ENCODE measurements at regions not wholly inside any gene's neighbourhood (a gene's known extent, or its start where the extent isn't known, plus 50 kb on each side); places are given as distances from the start of the nearest gene placed in this dataset.

DNA sequence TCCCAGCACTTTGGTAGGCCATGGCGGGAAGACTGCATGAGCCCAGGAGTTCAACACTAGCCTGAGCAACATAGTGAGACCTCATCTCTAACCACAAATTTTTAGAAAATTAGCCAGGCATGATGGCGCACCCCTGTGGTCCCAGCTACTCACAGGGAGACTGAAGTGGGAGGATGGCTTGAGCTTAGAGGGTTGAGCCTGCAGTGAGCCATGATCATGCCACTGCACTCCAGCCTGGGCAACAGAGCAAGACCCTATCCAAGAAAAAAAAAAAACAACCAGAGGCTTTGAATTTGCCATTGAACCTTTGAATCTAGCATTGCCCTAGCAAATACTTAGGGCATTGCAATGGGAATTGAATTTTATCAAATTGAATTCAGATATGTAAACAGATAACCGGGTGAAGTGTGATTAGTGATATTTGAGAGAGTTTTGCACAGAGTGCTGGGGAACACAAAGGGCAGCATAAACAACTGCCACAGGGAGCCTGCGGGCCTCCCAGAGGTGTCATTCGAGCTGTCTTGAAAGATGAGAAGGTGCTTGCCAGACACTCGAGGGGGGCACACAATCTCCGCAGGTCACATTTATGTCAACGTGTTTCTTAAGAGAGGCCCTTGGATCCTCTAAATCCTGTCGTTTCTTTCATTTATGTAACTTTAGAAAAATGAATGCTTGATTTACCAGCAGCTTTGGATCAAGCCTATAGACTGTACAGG lies 200.3 kb downstream of the AASDH start:
- Histone ChIP-seq H3K27ac (no peak overlapping the region), H3K4me3 (no peak overlapping the region), H3K9me3 (peaks cover 0 to 3% of the 10 kb centered on the region in 2 donors), H3K36me3 (no peaks in the 10 kb centered on the region), H3K4me1 (ENCODE audit: insufficient read depth) (no peaks in the 10 kb centered on the region), H3K27me3 (no peaks in the 10 kb centered on the region)
- DNase-seq = no peak
- WGBS, 3 donors = 51 to 52% (median 52%) methylated on average over 9 of the region's 9 CpGs
- TF ChIP-seq EP300 (IDR thresholded peaks at IDR 0.05) = no peak
- TF ChIP-seq, protein P1, sequence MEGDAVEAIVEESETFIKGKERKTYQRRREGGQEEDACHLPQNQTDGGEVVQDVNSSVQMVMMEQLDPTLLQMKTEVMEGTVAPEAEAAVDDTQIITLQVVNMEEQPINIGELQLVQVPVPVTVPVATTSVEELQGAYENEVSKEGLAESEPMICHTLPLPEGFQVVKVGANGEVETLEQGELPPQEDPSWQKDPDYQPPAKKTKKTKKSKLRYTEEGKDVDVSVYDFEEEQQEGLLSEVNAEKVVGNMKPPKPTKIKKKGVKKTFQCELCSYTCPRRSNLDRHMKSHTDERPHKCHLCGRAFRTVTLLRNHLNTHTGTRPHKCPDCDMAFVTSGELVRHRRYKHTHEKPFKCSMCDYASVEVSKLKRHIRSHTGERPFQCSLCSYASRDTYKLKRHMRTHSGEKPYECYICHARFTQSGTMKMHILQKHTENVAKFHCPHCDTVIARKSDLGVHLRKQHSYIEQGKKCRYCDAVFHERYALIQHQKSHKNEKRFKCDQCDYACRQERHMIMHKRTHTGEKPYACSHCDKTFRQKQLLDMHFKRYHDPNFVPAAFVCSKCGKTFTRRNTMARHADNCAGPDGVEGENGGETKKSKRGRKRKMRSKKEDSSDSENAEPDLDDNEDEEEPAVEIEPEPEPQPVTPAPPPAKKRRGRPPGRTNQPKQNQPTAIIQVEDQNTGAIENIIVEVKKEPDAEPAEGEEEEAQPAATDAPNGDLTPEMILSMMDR (IDR thresholded peaks at IDR 0.05) = no peak
- no peak for TF ChIP-seq POLR2A (IDR thresholded peaks at IDR 0.05)
- intact Hi-C loops (cut with DNase I) = no loop called here

- no peaks in the 10 kb centered on the region for H3K9me3 ChIP-seq
- TF ChIP-seq, protein P1 (IDR thresholded peaks at IDR 0.05) = no peak
- TF ChIP-seq EP300 (IDR thresholded peaks at IDR 0.05) (no peak), POLR2A (IDR thresholded peaks at IDR 0.05) (no peak)
- DNase-seq = no peak
- intact Hi-C loops (cut with DNase I) = no loop called here
- H3K27ac ChIP-seq = no peak overlapping the region
- no peaks in the 10 kb centered on the region for H3K27me3 ChIP-seq
- 90 to 95% (median 93%) methylated on average over 4 of the region's 4 CpGs for WGBS, 3 donors
- no peaks in the 10 kb centered on the region for H3K36me3 ChIP-seq
- no peaks in the 10 kb centered on the region for H3K4me1 ChIP-seq (ENCODE audit: insufficient read depth)
- H3K4me3 ChIP-seq = no peak overlapping the region
Measured at GRCh38 chr4:56185901-56186300, 201.4 kb downstream of the AASDH start.

- no peaks in the 10 kb centered on the region for H3K36me3 ChIP-seq
- TF ChIP-seq POLR2A (IDR thresholded peaks at IDR 0.05) (no peak), EP300 (IDR thresholded peaks at IDR 0.05) (no peak)
- TF ChIP-seq, protein P1 (IDR thresholded peaks at IDR 0.05) = no peak
- H3K27ac ChIP-seq = no peak overlapping the region
- WGBS, 3 donors = 67 to 75% (median 70%) methylated on average over 6 of the region's 6 CpGs
- intact Hi-C loops (cut with DNase I) = no loop called here
- H3K4me1 ChIP-seq (ENCODE audit: insufficient read depth) = no peaks in the 10 kb centered on the region
- DNase-seq = no peak
- H3K9me3 ChIP-seq = no peaks in the 10 kb centered on the region
- H3K27me3 ChIP-seq = no peaks in the 10 kb centered on the region
- no peak overlapping the region for H3K4me3 ChIP-seq
Measured at GRCh38 chr4:56184214-56184613, 203.1 kb downstream of the AASDH start.

GRCh38 chr4:56183344-56183959 lies 203.8 kb downstream of the AASDH start:
- intact Hi-C loops (cut with DNase I) = no loop called here

More at GRCh38 chr4:56183344-56183959, 203.8 kb downstream of the AASDH start:
- DNase-seq = no peak
- H3K27ac ChIP-seq = no peak overlapping the region
- H3K27me3 ChIP-seq = no peaks in the 10 kb centered on the region
- TF ChIP-seq EP300 (IDR thresholded peaks at IDR 0.05) (no peak), POLR2A (IDR thresholded peaks at IDR 0.05) (no peak)
- TF ChIP-seq, protein P1 (IDR thresholded peaks at IDR 0.05) = no peak
- H3K36me3 ChIP-seq = no peaks in the 10 kb centered on the region
- WGBS, 3 donors = 70 to 86% (median 77%) methylated on average over 11 of the region's 11 CpGs
- no peaks in the 10 kb centered on the region for H3K9me3 ChIP-seq
- H3K4me1 ChIP-seq (ENCODE audit: insufficient read depth) = no peaks in the 10 kb centered on the region
- no peak overlapping the region for H3K4me3 ChIP-seq
